ENCODE measurements at regions not wholly inside any gene's neighbourhood (a gene's known extent, or its start where the extent isn't known, plus 50 kb on each side); places are given as distances from the start of the nearest gene placed in this dataset.

GRCh38 chr4:108324450-108324849 is 155.7 kb upstream of the LEF1 start:
- Mint-ChIP-seq H3K36me3 (ENCODE audit: low read depth) (peaks cover 5% of the 10 kb centered on the region), H3K4me3 (no peak overlapping the region), H3K9me3 (peaks cover 4% of the 10 kb centered on the region), H3K27ac (no peak overlapping the region), H3K27me3 (ENCODE audit: insufficient read depth) (peaks cover 6% of the 10 kb centered on the region), H3K4me1 (ENCODE audit: low read depth) (peaks cover 20% of the 10 kb centered on the region)
- DNase-seq (ENCODE audit: low spot score): no peak
- intact Hi-C loops (cut with micrococcal nuclease): no loop called here

- Mint-ChIP-seq H3K4me1 (ENCODE audit: low read depth) (peaks cover 3% of the 10 kb centered on the region), H3K27me3 (ENCODE audit: insufficient read depth) (peaks cover 10% of the 10 kb centered on the region), H3K36me3 (ENCODE audit: low read depth) (peaks cover 2% of the 10 kb centered on the region), H3K4me3 (no peak overlapping the region), H3K27ac (no peak overlapping the region), H3K9me3 (peaks cover 4% of the 10 kb centered on the region)
- DNase-seq (ENCODE audit: low spot score): no peak
- intact Hi-C loops (cut with micrococcal nuclease): no loop called here
Observed at GRCh38 chr4:108322497-108322896, 153.8 kb upstream of the LEF1 start.

- Mint-ChIP-seq H3K27me3 (ENCODE audit: insufficient read depth) (peaks cover 16% of the 10 kb centered on the region), H3K9me3 (peaks cover 4% of the 10 kb centered on the region), H3K4me3 (no peak overlapping the region), H3K36me3 (ENCODE audit: low read depth) (peaks cover 4% of the 10 kb centered on the region), H3K4me1 (ENCODE audit: low read depth) (peaks cover 7% of the 10 kb centered on the region), H3K27ac (no peak overlapping the region)
- DNase-seq (ENCODE audit: low spot score): no peak
- intact Hi-C loops (cut with micrococcal nuclease): no loop called here
Observed at GRCh38 chr4:108320061-108320460, 151.3 kb upstream of the LEF1 start.

GRCh38 chr4:108317377-108317776 is 148.6 kb upstream of the LEF1 start:
- Mint-ChIP-seq H3K4me1 (ENCODE audit: low read depth) (peaks cover 30% of the 10 kb centered on the region), H3K27ac (peak overlapping the region; percentile 43), H3K4me3 (no peak overlapping the region), H3K27me3 (ENCODE audit: insufficient read depth) (peaks cover 10% of the 10 kb centered on the region), H3K9me3 (peaks cover under 1% of the 10 kb centered on the region), H3K36me3 (ENCODE audit: low read depth) (peaks cover 6% of the 10 kb centered on the region)
- no peak for DNase-seq (ENCODE audit: low spot score)
- intact Hi-C loops (cut with micrococcal nuclease): no loop called here

- Mint-ChIP-seq H3K27me3 (ENCODE audit: insufficient read depth) (peaks cover 10% of the 10 kb centered on the region), H3K36me3 (ENCODE audit: low read depth) (peaks cover 6% of the 10 kb centered on the region), H3K4me1 (ENCODE audit: low read depth) (peaks cover 43% of the 10 kb centered on the region), H3K4me3 (no peak overlapping the region), H3K27ac (no peak overlapping the region), H3K9me3 (no peaks in the 10 kb centered on the region)
- no peak for DNase-seq (ENCODE audit: low spot score)
- intact Hi-C loops (cut with micrococcal nuclease): no loop called here
Observed at GRCh38 chr4:108315694-108316093, 147.0 kb upstream of the LEF1 start.

- DNase-seq (ENCODE audit: low spot score): no peak
- Mint-ChIP-seq H3K27me3 (ENCODE audit: insufficient read depth) (peaks cover 10% of the 10 kb centered on the region), H3K9me3 (no peaks in the 10 kb centered on the region), H3K4me1 (ENCODE audit: low read depth) (peaks cover 43% of the 10 kb centered on the region), H3K4me3 (peak overlapping the region; percentile 15), H3K36me3 (ENCODE audit: low read depth) (peaks cover 6% of the 10 kb centered on the region), H3K27ac (no peak overlapping the region)
- intact Hi-C loops (cut with micrococcal nuclease): no loop called here
Observed at GRCh38 chr4:108314900-108315589, 146.3 kb upstream of the LEF1 start.

GRCh38 chr4:108313546-108314339 is 145.0 kb upstream of the LEF1 start:
- intact Hi-C loops (cut with micrococcal nuclease): no loop called here
- Mint-ChIP-seq H3K9me3 (no peaks in the 10 kb centered on the region), H3K27me3 (ENCODE audit: insufficient read depth) (peaks cover 8% of the 10 kb centered on the region), H3K4me1 (ENCODE audit: low read depth) (peaks cover 43% of the 10 kb centered on the region), H3K4me3 (no peak overlapping the region), H3K27ac (no peak overlapping the region), H3K36me3 (ENCODE audit: low read depth) (peaks cover 6% of the 10 kb centered on the region)
- DNase-seq (ENCODE audit: low spot score): no peak

GRCh38 chr4:108311313-108311712 is 142.6 kb upstream of the LEF1 start:
- DNase-seq (ENCODE audit: low spot score): no peak
- intact Hi-C loops (cut with micrococcal nuclease): no loop called here
- Mint-ChIP-seq H3K4me3 (no peak overlapping the region), H3K27ac (no peak overlapping the region), H3K4me1 (ENCODE audit: low read depth) (peaks cover 43% of the 10 kb centered on the region), H3K27me3 (ENCODE audit: insufficient read depth) (no peaks in the 10 kb centered on the region), H3K36me3 (ENCODE audit: low read depth) (peaks cover 5% of the 10 kb centered on the region), H3K9me3 (no peaks in the 10 kb centered on the region)

GRCh38 chr4:108303488-108304177 is 134.9 kb upstream of the LEF1 start:
- no peaks in the 10 kb centered on the region for H3K27me3 Mint-ChIP-seq (ENCODE audit: insufficient read depth)
- H3K9me3 Mint-ChIP-seq: peaks cover 5% of the 10 kb centered on the region
- intact Hi-C loops (cut with micrococcal nuclease): no loop called here
- no peak for DNase-seq (ENCODE audit: low spot score)
- no peak overlapping the region for H3K4me3 Mint-ChIP-seq
- H3K36me3 Mint-ChIP-seq (ENCODE audit: low read depth): no peaks in the 10 kb centered on the region
- H3K27ac Mint-ChIP-seq: no peak overlapping the region
- H3K4me1 Mint-ChIP-seq (ENCODE audit: low read depth): peaks cover 9% of the 10 kb centered on the region

GRCh38 chr4:108301545-108302251 is 133.0 kb upstream of the LEF1 start:
- no peak overlapping the region for H3K27ac Mint-ChIP-seq
- H3K27me3 Mint-ChIP-seq (ENCODE audit: insufficient read depth): peaks cover under 1% of the 10 kb centered on the region
- peaks cover 9% of the 10 kb centered on the region for H3K4me1 Mint-ChIP-seq (ENCODE audit: low read depth)
- intact Hi-C loops (cut with micrococcal nuclease): no loop called here
- peaks cover 5% of the 10 kb centered on the region for H3K9me3 Mint-ChIP-seq
- DNase-seq (ENCODE audit: low spot score): no peak
- H3K36me3 Mint-ChIP-seq (ENCODE audit: low read depth): no peaks in the 10 kb centered on the region
- no peak overlapping the region for H3K4me3 Mint-ChIP-seq

- peaks cover 12% of the 10 kb centered on the region for H3K4me1 Mint-ChIP-seq (ENCODE audit: low read depth)
- H3K36me3 Mint-ChIP-seq (ENCODE audit: low read depth): no peaks in the 10 kb centered on the region
- H3K27ac Mint-ChIP-seq: no peak overlapping the region
- peaks cover 8% of the 10 kb centered on the region for H3K27me3 Mint-ChIP-seq (ENCODE audit: insufficient read depth)
- no peak for DNase-seq (ENCODE audit: low spot score)
- H3K4me3 Mint-ChIP-seq: no peak overlapping the region
- H3K9me3 Mint-ChIP-seq: peaks cover 5% of the 10 kb centered on the region
- intact Hi-C loops (cut with micrococcal nuclease): no loop called here
Observed at GRCh38 chr4:108297605-108298004, 128.9 kb upstream of the LEF1 start.

GRCh38 chr4:108292229-108292628 is 123.5 kb upstream of the LEF1 start:
- Mint-ChIP-seq H3K4me1 (ENCODE audit: low read depth) (peaks cover 3% of the 10 kb centered on the region), H3K9me3 (no peaks in the 10 kb centered on the region), H3K27me3 (ENCODE audit: insufficient read depth) (peaks cover 8% of the 10 kb centered on the region), H3K4me3 (no peak overlapping the region), H3K36me3 (ENCODE audit: low read depth) (no peaks in the 10 kb centered on the region), H3K27ac (no peak overlapping the region)
- no peak for DNase-seq (ENCODE audit: low spot score)
- intact Hi-C loops (cut with micrococcal nuclease): no loop called here

Data from activated T-helper 1 cell treated with anti-CD3 and anti-CD28 coated beads, Interleukin-12 subunit alpha, Interleukin-12 subunit beta, Interleukin-2, Interleukin-4 antibody, amounts not matched to agents 30 ng/mL and 10 ng/mL and 1 ng/mL, durations not matched to agents 14 hours and 24 hours and 36 hours (primary cell).